H9 (cell line): ENCODE measurements at regions not wholly inside any gene's neighbourhood (a gene's known extent, or its start where the extent isn't known, plus 50 kb on each side); places are given as distances from the start of the nearest gene placed in this dataset.

Experiments
- DNase-seq: peaks from one replicate; pipeline ENCODE4 v3.0.0-alpha.2; 2017
- H2AFZ ChIP-seq: one replicate; pipeline ENCODE4 v1.6.1; 2013; ENCODE audit warnings: mild to moderate bottlenecking, low read length, control low read depth, moderate library complexity
- H2AK5ac ChIP-seq: 2 replicates; pipeline ENCODE4 v1.6.1; 2013; ENCODE audit warnings: low read length, control low read depth, mixed read lengths; ENCODE audit not compliant: insufficient read length
- H2BK120ac ChIP-seq: one replicate; pipeline ENCODE4 v1.6.1; 2013; ENCODE audit warnings: low read depth, mild to moderate bottlenecking, low read length, control low read depth, inconsistent platforms; ENCODE audit not compliant: poor library complexity, severe bottlenecking
- H2BK12ac ChIP-seq: 2 replicates; pipeline ENCODE4 v1.6.1; 2013; ENCODE audit warnings: low read length, control low read depth, mixed read lengths, low read depth; ENCODE audit not compliant: insufficient read length
- H2BK15ac ChIP-seq: 2 replicates; pipeline ENCODE4 v1.6.1; 2013; ENCODE audit warnings: low read depth, low read length, control low read depth
- H2BK20ac ChIP-seq: one replicate; pipeline ENCODE4 v1.6.1; 2013; ENCODE audit warnings: low read depth, mild to moderate bottlenecking, low read length, control low read depth, inconsistent platforms; ENCODE audit not compliant: poor library complexity, severe bottlenecking
- H2BK5ac ChIP-seq: 2 replicates; pipeline ENCODE4 v1.6.1; 2013; ENCODE audit warnings: low read length, control low read depth, mixed read lengths; ENCODE audit not compliant: insufficient read length
- H3K14ac ChIP-seq: 2 replicates; pipeline ENCODE4 v1.6.1; 2013; ENCODE audit warnings: low read length, control low read depth; ENCODE audit not compliant: insufficient read depth
- H3K18ac ChIP-seq: 2 replicates; pipeline ENCODE4 v1.6.1; 2013; ENCODE audit warnings: low read depth, mild to moderate bottlenecking, mixed read lengths, low read length, control low read depth; ENCODE audit not compliant: insufficient read length
- H3K23ac ChIP-seq: 2 replicates; pipeline ENCODE4 v1.6.1; 2013; ENCODE audit warnings: low read length, control low read depth, mixed read lengths, low read depth; ENCODE audit not compliant: insufficient read length
- H3K23me2 ChIP-seq: 2 replicates; pipeline ENCODE4 v1.6.1; 2013; ENCODE audit warnings: low read depth, mild to moderate bottlenecking, mixed read lengths, low read length, control low read depth; ENCODE audit not compliant: insufficient read length, poor library complexity, severe bottlenecking
- H3K27ac ChIP-seq: 2 replicates; pipeline ENCODE4 v1.5.1; 2013; ENCODE audit warnings: low read length, control low read depth, mixed read lengths, low read depth; ENCODE audit not compliant: insufficient read length
- H3K27me3 ChIP-seq: 2 replicates; pipeline ENCODE4 v1.6.1; 2013; ENCODE audit warnings: low read length, control low read depth, inconsistent platforms; ENCODE audit not compliant: insufficient read depth
- H3K4ac ChIP-seq: 2 replicates; pipeline ENCODE4 v1.6.1; 2013; ENCODE audit warnings: low read depth, mild to moderate bottlenecking, control low read depth, inconsistent platforms, low read length, moderate library complexity
- H3K4me1 ChIP-seq: 2 replicates; pipeline ENCODE4 v1.6.1; 2013; ENCODE audit warnings: low read length, control low read depth, inconsistent platforms; ENCODE audit not compliant: insufficient read depth
- H3K4me2 ChIP-seq: 2 replicates; pipeline ENCODE4 v1.6.1; 2013; ENCODE audit warnings: low read length, control low read depth, mixed read lengths; ENCODE audit not compliant: insufficient read length, insufficient read depth
- H3K56ac ChIP-seq: 2 replicates; pipeline ENCODE4 v1.6.1; 2013; ENCODE audit warnings: low read depth, mild to moderate bottlenecking, mixed read lengths, low read length, control low read depth; ENCODE audit not compliant: insufficient read length
- H3K79me1 ChIP-seq: 2 replicates; pipeline ENCODE4 v1.6.1; 2013; ENCODE audit warnings: low read depth, mild to moderate bottlenecking, moderate library complexity, low read length, control low read depth, inconsistent platforms; ENCODE audit not compliant: insufficient read depth, poor library complexity, severe bottlenecking
- H3K79me2 ChIP-seq: 2 replicates; pipeline ENCODE4 v1.6.1; 2013; ENCODE audit warnings: low read length, control low read depth, inconsistent platforms; ENCODE audit not compliant: insufficient read depth
- H3K9ac ChIP-seq: 2 replicates; pipeline ENCODE4 v1.6.1; 2013; ENCODE audit warnings: low read length, control low read depth, mixed read lengths; ENCODE audit not compliant: insufficient read length; ENCODE audit errors: extremely low read depth
- H3K9me3 ChIP-seq: one replicate; pipeline ENCODE4 v1.6.1; 2013; ENCODE audit warnings: low read depth, low read length, inconsistent platforms; ENCODE audit not compliant: control insufficient read depth
- H3T11ph ChIP-seq: one replicate; pipeline ENCODE4 v1.6.1; 2013; ENCODE audit warnings: mild to moderate bottlenecking, low read length, control low read depth, inconsistent platforms
- H4K20me1 ChIP-seq: one replicate; pipeline ENCODE4 v1.6.1; 2013; ENCODE audit not compliant: control insufficient read depth, insufficient read length, insufficient read depth
- H4K5ac ChIP-seq: 2 replicates; pipeline ENCODE4 v1.6.1; 2013; ENCODE audit warnings: low read depth, mild to moderate bottlenecking, mixed read lengths, low read length, control low read depth; ENCODE audit not compliant: insufficient read length
- H4K8ac ChIP-seq: replicated peaks from 2 replicates; pipeline ENCODE4 v1.6.1; 2013; ENCODE audit warnings: low read length, control low read depth, mixed read lengths, low read depth; ENCODE audit not compliant: insufficient read length
- H4K91ac ChIP-seq: 2 replicates; pipeline ENCODE4 v1.6.1; 2013; ENCODE audit warnings: low read depth, mild to moderate bottlenecking, moderate library complexity, mixed read lengths, low read length, control low read depth; ENCODE audit not compliant: insufficient read length
- H3K27ac Mint-ChIP-seq, 3 experiments: 2 replicates in 2 of 3; 3 replicates in 1 of 3; pipeline ENCODE4 v1.8.0; 2020 to 2021; ENCODE audit warnings: mixed read lengths in 3 of 3, mild to moderate bottlenecking in 1 of 3, moderate library complexity in 1 of 3
- H3K27me3 Mint-ChIP-seq: 2 replicates; pipeline ENCODE4 v1.8.0; 2021; ENCODE audit warnings: low read depth, mild to moderate bottlenecking, moderate library complexity, mixed read lengths
- H3K36me3 Mint-ChIP-seq, 3 experiments: 2 replicates in 2 of 3; 3 replicates in 1 of 3; pipeline ENCODE4 v1.8.0; 2020 to 2021; ENCODE audit warnings: low read depth in 3 of 3, mixed read lengths in 3 of 3; ENCODE audit not compliant: insufficient read depth in 1 of 3
- H3K4me1 Mint-ChIP-seq, 2 experiments: 2 replicates each; pipeline ENCODE4 v1.8.0; 2020; ENCODE audit warnings: mixed read lengths in 2 of 2
- H3K4me3 Mint-ChIP-seq, 2 experiments: 2 replicates in 1 of 2; 3 replicates in 1 of 2; pipeline ENCODE4 v1.8.0; 2020 to 2021; ENCODE audit warnings: mild to moderate bottlenecking in 2 of 2, mixed read lengths in 2 of 2, moderate library complexity in 1 of 2
- H3K9me3 Mint-ChIP-seq, 2 experiments: 2 replicates in 1 of 2; 3 replicates in 1 of 2; pipeline ENCODE4 v1.8.0; 2020; ENCODE audit warnings: mild to moderate bottlenecking in 2 of 2, mixed read lengths in 2 of 2, moderate library complexity in 1 of 2
- WGBS: extraction: QIAGEN DNeasy Blood & Tissue Kit; methylation state at CpG from one replicate; pipeline ENCODE4 v1.1.7; 2013; ENCODE audit warnings: missing lambda C conversion rate, low lambda C conversion rate, mixed read lengths; ENCODE audit not compliant: insufficient read length; ENCODE audit errors: extremely low coverage; 5-methylcytosine and 5-hydroxymethylcytosine counted together
- TF ChIP-seq, protein P1 (sequence below): fragments of 200-600 bp; sonication (generic); conservative IDR thresholded peaks from 3 replicates; pipeline ENCODE4 v1.8.0; 2021; ENCODE audit warnings: antibody characterized with exemption, mild to moderate bottlenecking

GRCh38 chr7:84264396-84264795, 69.8 kb upstream of the SEMA3A start:
- no peaks in the 10 kb centered on the region for H3K4me1 ChIP-seq
- H2BK120ac ChIP-seq, result no peak overlapping the region
- H2AK5ac ChIP-seq, result no peak overlapping the region
- Mint-ChIP-seq H3K9me3 (no peaks in the 10 kb centered on the region), H3K4me3 (no peak overlapping the region), H3K4me1 (0 out of 4 replicates have a peak, but pooled peaks cover 0 to 3% of the 10 kb centered on the region in 2 experiments), H3K36me3 (no peaks in the 10 kb centered on the region), H3K27me3 (no peaks in the 10 kb centered on the region), H3K27ac (no peak overlapping the region)
- no peaks in the 10 kb centered on the region for H3K23me2 ChIP-seq
- H3K9ac ChIP-seq, result no peak overlapping the region
- no peak overlapping the region for H2BK5ac ChIP-seq
- no peak overlapping the region for H2AFZ ChIP-seq
- H3K27ac ChIP-seq, result no peak overlapping the region
- H3K14ac ChIP-seq, result no peak overlapping the region
- H3K4ac ChIP-seq, result no peak overlapping the region
- H4K91ac ChIP-seq, result no peak overlapping the region
- H2BK12ac ChIP-seq, result no peak overlapping the region
- H3K79me2 ChIP-seq, result no peaks in the 10 kb centered on the region
- H4K8ac ChIP-seq, result no peak overlapping the region
- no peak overlapping the region for H3K23ac ChIP-seq
- WGBS, result no CpG with 5 or more reads among the region's 2 CpGs
- H3K27me3 ChIP-seq, result no peaks in the 10 kb centered on the region
- TF ChIP-seq, protein P1, sequence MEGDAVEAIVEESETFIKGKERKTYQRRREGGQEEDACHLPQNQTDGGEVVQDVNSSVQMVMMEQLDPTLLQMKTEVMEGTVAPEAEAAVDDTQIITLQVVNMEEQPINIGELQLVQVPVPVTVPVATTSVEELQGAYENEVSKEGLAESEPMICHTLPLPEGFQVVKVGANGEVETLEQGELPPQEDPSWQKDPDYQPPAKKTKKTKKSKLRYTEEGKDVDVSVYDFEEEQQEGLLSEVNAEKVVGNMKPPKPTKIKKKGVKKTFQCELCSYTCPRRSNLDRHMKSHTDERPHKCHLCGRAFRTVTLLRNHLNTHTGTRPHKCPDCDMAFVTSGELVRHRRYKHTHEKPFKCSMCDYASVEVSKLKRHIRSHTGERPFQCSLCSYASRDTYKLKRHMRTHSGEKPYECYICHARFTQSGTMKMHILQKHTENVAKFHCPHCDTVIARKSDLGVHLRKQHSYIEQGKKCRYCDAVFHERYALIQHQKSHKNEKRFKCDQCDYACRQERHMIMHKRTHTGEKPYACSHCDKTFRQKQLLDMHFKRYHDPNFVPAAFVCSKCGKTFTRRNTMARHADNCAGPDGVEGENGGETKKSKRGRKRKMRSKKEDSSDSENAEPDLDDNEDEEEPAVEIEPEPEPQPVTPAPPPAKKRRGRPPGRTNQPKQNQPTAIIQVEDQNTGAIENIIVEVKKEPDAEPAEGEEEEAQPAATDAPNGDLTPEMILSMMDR, result no peak
- H2BK20ac ChIP-seq, result no peak overlapping the region
- no peak overlapping the region for H3T11ph ChIP-seq
- H3K18ac ChIP-seq, result no peak overlapping the region
- no peak overlapping the region for H3K56ac ChIP-seq
- no peak for DNase-seq
- H3K79me1 ChIP-seq, result no peaks in the 10 kb centered on the region
- H4K5ac ChIP-seq, result no peak overlapping the region
- H3K9me3 ChIP-seq, result no peaks in the 10 kb centered on the region
- H2BK15ac ChIP-seq, result no peak overlapping the region
- H3K4me2 ChIP-seq, result no peak overlapping the region
- no peaks in the 10 kb centered on the region for H4K20me1 ChIP-seq
